PC-3 (cell line): ENCODE measurements at regions not wholly inside any gene's neighbourhood (a gene's known extent, or its start where the extent isn't known, plus 50 kb on each side); places are given as distances from the start of the nearest gene placed in this dataset.

Source experiments
- ATAC-seq: fragments of 200-7000 bp; cut with Tn5 transposase; 2 replicates; pipeline ENCODE4 v1.9.1; 2020; ENCODE audit warnings: mild to moderate bottlenecking, moderate library complexity
- BruUV-seq: library from RNA; stranded (reverse); fragments of 400-500 nt; replicated peaks from 2 replicates; lab custom pipeline; 2021; lab: Mats Ljungman, UMichigan
- CTCF ChIA-PET: fragments of 300-600 bp; sonication (Branson Sonifier 250); formaldehyde crosslinking; loops from one replicate; lab custom pipeline; 2022; ENCODE audit warnings: antibody characterized with exemption; lab: Charles Lee
- POLR2A ChIA-PET: fragments of 300-600 bp; sonication (Branson Sonifier 250); formaldehyde crosslinking; loops from one replicate; lab custom pipeline; 2022; ENCODE audit warnings: antibody characterized with exemption; ENCODE audit not compliant: unreplicated experiment; lab: Charles Lee
- DNase-seq: peaks from one replicate; pipeline ENCODE4 v3.0.0-alpha.2; 2015
- H2AFZ ChIP-seq: fragments of 300-600 bp; sonication (generic); 2 replicates; pipeline ENCODE4 v1.6.0; 2016; ENCODE audit warnings: antibody characterized with exemption, low read length
- H3F3A ChIP-seq: fragments of 300-600 bp; sonication (generic); one replicate; pipeline ENCODE4 v1.6.0; 2017; ENCODE audit warnings: antibody characterized with exemption, low read length, control low read depth, mild to moderate bottlenecking; ENCODE audit not compliant: unreplicated experiment
- H3K27ac ChIP-seq: fragments of 300-600 bp; sonication (generic); 2 replicates; pipeline ENCODE4 v1.5.1; 2016; ENCODE audit warnings: mild to moderate bottlenecking, low read length
- H3K27me3 ChIP-seq: fragments of 300-600 bp; sonication (generic); 2 replicates; pipeline ENCODE4 v1.6.1; 2016; ENCODE audit warnings: low read length, mixed read lengths
- H3K36me3 ChIP-seq: fragments of 300-600 bp; sonication (generic); 2 replicates; pipeline ENCODE4 v1.6.1; 2016; ENCODE audit warnings: low read depth, mixed run types, low read length, mixed read lengths
- H3K4me1 ChIP-seq: fragments of 300-600 bp; sonication (generic); 2 replicates; pipeline ENCODE4 v1.5.1; 2016; ENCODE audit warnings: low read length; ENCODE audit not compliant: insufficient read depth
- H3K4me2 ChIP-seq: fragments of 300-600 bp; sonication (generic); 2 replicates; pipeline ENCODE4 v1.6.0; 2016; ENCODE audit warnings: low read length
- H3K4me3 ChIP-seq: fragments of 300-600 bp; sonication (generic); 2 replicates; pipeline ENCODE4 v1.5.1; 2016; ENCODE audit warnings: mild to moderate bottlenecking, low read length, mixed read lengths
- H3K79me2 ChIP-seq: fragments of 300-600 bp; sonication (generic); 2 replicates; pipeline ENCODE4 v1.6.1; 2017; ENCODE audit warnings: low read length, mixed read lengths
- H3K9ac ChIP-seq: fragments of 300-600 bp; sonication (generic); 2 replicates; pipeline ENCODE4 v1.6.0; 2016; ENCODE audit warnings: mild to moderate bottlenecking, low read length
- H3K9me2 ChIP-seq: fragments of 300-600 bp; sonication (generic); replicated peaks from 2 replicates; pipeline ENCODE4 v1.6.1; 2016; ENCODE audit warnings: mixed run types, low read length, mixed read lengths
- H3K9me3 ChIP-seq: fragments of 300-600 bp; sonication (generic); 2 replicates; pipeline ENCODE4 v1.6.1; 2016; ENCODE audit warnings: low read length, mixed read lengths
- H4K20me1 ChIP-seq: fragments of 300-600 bp; sonication (generic); 2 replicates; pipeline ENCODE4 v1.6.1; 2016; ENCODE audit warnings: low read length, mixed read lengths
- CTCF ChIP-seq: fragments of 300-600 bp; sonication (generic); conservative IDR thresholded peaks from 2 replicates; pipeline ENCODE4 v1.5.1; 2017; ENCODE audit warnings: antibody characterized with exemption, low read depth, mild to moderate bottlenecking, low read length
- EZH2 ChIP-seq: fragments of 300-600 bp; sonication (generic); IDR thresholded peaks from one replicate; pipeline ENCODE4 v1.6.1; 2017; ENCODE audit warnings: antibody characterized with exemption, mild to moderate bottlenecking, low read length; ENCODE audit not compliant: unreplicated experiment
- EZH2phosphoT487 ChIP-seq: fragments of 300-600 bp; sonication (generic); IDR thresholded peaks from 2 replicates; pipeline ENCODE4 v1.6.1; 2018; ENCODE audit warnings: mild to moderate bottlenecking, antibody characterized with exemption, low read length, borderline replicate concordance
- intact Hi-C: fragments of 100-400 bp; cut with micrococcal nuclease; formaldehyde crosslinking; loops from 2 replicates; pipeline ENCODE4 v1.9.0; 2023

GRCh38 chr6:158256746-158257424 is 55.4 kb upstream of the TULP4 start:
- Histone ChIP-seq H4K20me1 (no peaks in the 10 kb centered on the region), H3K27me3 (no peaks in the 10 kb centered on the region), H3K4me3 (no peak overlapping the region), H3K4me1 (no peaks in the 10 kb centered on the region), H3K79me2 (peaks cover 46% of the 10 kb centered on the region), H3K4me2 (no peak overlapping the region), H3K27ac (no peak overlapping the region), H2AFZ (no peak overlapping the region), H3K9ac (no peak overlapping the region), H3F3A (no peaks in the 10 kb centered on the region), H3K36me3 (no peaks in the 10 kb centered on the region), H3K9me2 (no peaks in the 10 kb centered on the region), H3K9me3 (no peaks in the 10 kb centered on the region)
- POLR2A ChIA-PET = interaction anchor here (0.6 kb wide), 1 partner anchor 9 kb away, joined by 6 read pairs; no protein-coding TSS in a partner anchor
- CTCF ChIA-PET = no interaction called here
- TF ChIP-seq EZH2 = no peak
- TF ChIP-seq CTCF = no peak
- no peak for TF ChIP-seq EZH2phosphoT487
- DNase-seq (no peak), ATAC-seq (no peak)
- intact Hi-C loops = no loop called here
- no TSS peak for BruUV-seq

GRCh38 chr6:158257425-158257759 is 54.9 kb upstream of the TULP4 start:
- ATAC-seq (no peak), DNase-seq (no peak)
- H3K9me2 ChIP-seq = no peaks in the 10 kb centered on the region
- ChIA-PET CTCF (no interaction called here), POLR2A (interaction anchor here (0.6 kb wide), 1 partner anchor 8 kb away, joined by 6 read pairs; no protein-coding TSS in a partner anchor)
- H4K20me1 ChIP-seq = no peaks in the 10 kb centered on the region
- H3K9me3 ChIP-seq = no peaks in the 10 kb centered on the region
- no peaks in the 10 kb centered on the region for H3F3A ChIP-seq
- H3K36me3 ChIP-seq = no peaks in the 10 kb centered on the region
- H3K27me3 ChIP-seq = no peaks in the 10 kb centered on the region
- H3K4me1 ChIP-seq = no peaks in the 10 kb centered on the region
- no peak overlapping the region for H2AFZ ChIP-seq
- peaks cover 43% of the 10 kb centered on the region for H3K79me2 ChIP-seq
- no peak overlapping the region for H3K4me2 ChIP-seq
- TF ChIP-seq EZH2phosphoT487 (no peak), CTCF (no peak), EZH2 (no peak)
- H3K9ac ChIP-seq = no peak overlapping the region
- intact Hi-C loops = no loop called here
- no peak overlapping the region for H3K4me3 ChIP-seq
- BruUV-seq = no TSS peak
- H3K27ac ChIP-seq = no peak overlapping the region

- peaks cover 41% of the 10 kb centered on the region for H3K79me2 ChIP-seq
- CTCF ChIA-PET = no interaction called here
- H4K20me1 ChIP-seq = no peaks in the 10 kb centered on the region
- DNase-seq (no peak), ATAC-seq (no peak)
- TF ChIP-seq EZH2 = no peak
- TF ChIP-seq EZH2phosphoT487 = no peak
- no peak for TF ChIP-seq CTCF
- no peaks in the 10 kb centered on the region for H3K9me3 ChIP-seq
- H3K4me1 ChIP-seq = no peaks in the 10 kb centered on the region
- H3K27me3 ChIP-seq = no peaks in the 10 kb centered on the region
- intact Hi-C loops = no loop called here
- no peak overlapping the region for H2AFZ ChIP-seq
- POLR2A ChIA-PET = no interaction called here
- H3K36me3 ChIP-seq = no peaks in the 10 kb centered on the region
- no peak overlapping the region for H3K4me2 ChIP-seq
- no peaks in the 10 kb centered on the region for H3F3A ChIP-seq
- H3K9ac ChIP-seq = no peak overlapping the region
- H3K27ac ChIP-seq = no peak overlapping the region
- no peaks in the 10 kb centered on the region for H3K9me2 ChIP-seq
- no TSS peak for BruUV-seq
- H3K4me3 ChIP-seq = no peak overlapping the region
Measured at GRCh38 chr6:158257781-158258180, 54.5 kb upstream of the TULP4 start.
